OCI-LY7 (cell line): ENCODE measurements at regions not wholly inside any gene's neighbourhood (a gene's known extent, or its start where the extent isn't known, plus 50 kb on each side); places are given as distances from the start of the nearest gene placed in this dataset.
"Not testable (repeated sequence)": the region's sequence is repeated elsewhere in the genome, so short reads cannot be mapped to it uniquely, and the experiment has no call there.

Source experiments
- BruUV-seq: library from RNA; stranded (reverse); fragments of 400-500 nt; replicated peaks from 2 replicates; lab custom pipeline; 2021; lab: Mats Ljungman, UMichigan
- CTCF ChIA-PET: fragments of 300-600 bp; sonication (Branson Sonifier 250); formaldehyde crosslinking; loops from one replicate; lab custom pipeline; 2022; ENCODE audit warnings: antibody characterized with exemption; ENCODE audit not compliant: unreplicated experiment; lab: Charles Lee
- POLR2A ChIA-PET: fragments of 300-600 bp; sonication (Branson Sonifier 250); formaldehyde crosslinking; loops from one replicate; lab custom pipeline; 2022; ENCODE audit warnings: antibody characterized with exemption; lab: Charles Lee
- DNase-seq: peaks from one replicate; pipeline ENCODE4 v3.0.0-alpha.2; 2015; ENCODE audit warnings: low spot score
- H2AFZ ChIP-seq: fragments of 200-600 bp; sonication (generic), shearing (Covaris generic); 2 replicates; pipeline ENCODE4 v1.6.1; 2014; ENCODE audit warnings: mild to moderate bottlenecking, antibody characterized with exemption, low read length, moderate library complexity
- H3K27ac ChIP-seq: fragments of 200-600 bp; sonication (generic); 2 replicates; pipeline ENCODE4 v1.5.1; 2014; ENCODE audit warnings: mixed run types, low read depth, mild to moderate bottlenecking, moderate library complexity, low read length, inconsistent platforms; ENCODE audit not compliant: poor library complexity, severe bottlenecking
- H3K36me3 ChIP-seq: fragments of 200-600 bp; sonication (generic); 2 replicates; pipeline ENCODE4 v1.6.1; 2014; ENCODE audit warnings: mild to moderate bottlenecking, antibody characterized with exemption, low read length, moderate library complexity, mixed read lengths; ENCODE audit not compliant: insufficient read depth
- H3K4me1 ChIP-seq: fragments of 200-600 bp; sonication (generic); 2 replicates; pipeline ENCODE4 v1.5.1; 2014; ENCODE audit warnings: mild to moderate bottlenecking, low read length; ENCODE audit not compliant: insufficient read depth, poor library complexity, severe bottlenecking
- H3K4me2 ChIP-seq: fragments of 200-600 bp; sonication (generic); 2 replicates; pipeline ENCODE4 v1.6.1; 2014; ENCODE audit warnings: mild to moderate bottlenecking, low read length
- H3K4me3 ChIP-seq: fragments of 200-600 bp; sonication (generic); 2 replicates; pipeline ENCODE4 v1.5.1; 2014; ENCODE audit warnings: mild to moderate bottlenecking, low read depth, low read length; ENCODE audit not compliant: poor library complexity, severe bottlenecking
- H3K79me2 ChIP-seq: fragments of 200-600 bp; sonication (generic); 2 replicates; pipeline ENCODE4 v1.6.1; 2016; ENCODE audit warnings: low read depth, mild to moderate bottlenecking, low read length, moderate library complexity, mixed read lengths; ENCODE audit not compliant: insufficient read depth
- H3K9me2 ChIP-seq: fragments of 200-600 bp; sonication (generic); 2 replicates; pipeline ENCODE4 v1.6.1; 2016; ENCODE audit warnings: mild to moderate bottlenecking, low read length, mixed read lengths; ENCODE audit not compliant: insufficient read depth
- H3K9me3 ChIP-seq: fragments of 200-600 bp; sonication (generic); 2 replicates; pipeline ENCODE4 v1.6.1; 2014; ENCODE audit warnings: mild to moderate bottlenecking, mixed run types, low read length, mixed read lengths
- H4K20me1 ChIP-seq: fragments of 200-600 bp; sonication (generic); 2 replicates; pipeline ENCODE4 v1.6.1; 2014; ENCODE audit warnings: mild to moderate bottlenecking, antibody characterized with exemption, low read length, moderate library complexity, mixed read lengths; ENCODE audit not compliant: insufficient read depth
- CTCF ChIP-seq: fragments of 200-600 bp; sonication (generic); conservative IDR thresholded peaks from 2 replicates; pipeline ENCODE4 v1.5.1; 2014; ENCODE audit warnings: mild to moderate bottlenecking, antibody characterized with exemption, low read length, moderate library complexity, mixed read lengths
- EZH2phosphoT487 ChIP-seq: fragments of 200-600 bp; sonication (generic); IDR thresholded peaks from 2 replicates; pipeline ENCODE4 v1.6.1; 2018; ENCODE audit warnings: low read depth, borderline replicate concordance, mild to moderate bottlenecking, mixed run types, antibody characterized with exemption, low read length, moderate library complexity, mixed read lengths
- intact Hi-C: fragments of 100-400 bp; cut with micrococcal nuclease; formaldehyde crosslinking; loops from one replicate; pipeline ENCODE4 v1.10.0; 2022; ENCODE audit not compliant: unreplicated experiment

- Histone ChIP-seq H3K36me3 (peaks cover 5% of the 10 kb centered on the region; the same call in 1 of the 2 replicates), H3K79me2 (no peaks in the 10 kb centered on the region), H3K9me3 (peaks cover 36% of the 10 kb centered on the region; the same call in 1 of the 2 replicates), H3K9me2 (no peaks in the 10 kb centered on the region), H3K4me3 (no peak overlapping the region), H3K4me2 (no peak overlapping the region), H2AFZ (no peak overlapping the region), H3K4me1 (no peaks in the 10 kb centered on the region), H4K20me1 (no peaks in the 10 kb centered on the region), H3K27ac (no peak overlapping the region)
- no peak for DNase-seq
- ChIA-PET CTCF (no interaction called here), POLR2A (no interaction called here)
- TF ChIP-seq CTCF (no peak), EZH2phosphoT487 (no peak)
- no TSS peak for BruUV-seq
- intact Hi-C loops, result no loop called here
Measured at GRCh38 chr2:40020997-40021396, 241.9 kb upstream of the THUMPD2 start.

GRCh38 chr2:40016151-40016885, 237.3 kb upstream of the THUMPD2 start:
- H3K4me1 ChIP-seq, result no peaks in the 10 kb centered on the region
- CTCF ChIA-PET, result no interaction called here

GRCh38 chr2:40013962-40014361, 234.9 kb upstream of the THUMPD2 start:
- POLR2A ChIA-PET, BruUV-seq, intact Hi-C loops: not testable (repeated sequence)

More at GRCh38 chr2:40016151-40016885, 237.3 kb upstream of the THUMPD2 start:
- DNase-seq, result no peak
- Histone ChIP-seq H3K27ac (no peak overlapping the region), H3K9me2 (no peaks in the 10 kb centered on the region), H3K79me2 (no peaks in the 10 kb centered on the region), H4K20me1 (no peaks in the 10 kb centered on the region), H3K4me2 (no peak overlapping the region), H3K36me3 (no peaks in the 10 kb centered on the region; the same call in 1 of the 2 replicates), H3K4me3 (no peak overlapping the region), H2AFZ (no peak overlapping the region), H3K9me3 (peaks cover 20% of the 10 kb centered on the region; the same call in 1 of the 2 replicates)
- intact Hi-C loops, result no loop called here
- TF ChIP-seq EZH2phosphoT487 (no peak), CTCF (no peak)
- POLR2A ChIA-PET, result interaction anchor here (0.5 to 1.7 kb wide), 4 partner anchors 15 to 568 kb away, joined by 3 to 5 read pairs (median 4); no protein-coding TSS in a partner anchor
- BruUV-seq, result no TSS peak

More at GRCh38 chr2:40013962-40014361, 234.9 kb upstream of the THUMPD2 start:
- H4K20me1 ChIP-seq, H3K4me1 ChIP-seq, H3K79me2 ChIP-seq, DNase-seq, H2AFZ ChIP-seq, H3K4me3 ChIP-seq, H3K36me3 ChIP-seq, H3K27ac ChIP-seq, H3K9me2 ChIP-seq, CTCF ChIA-PET, H3K4me2 ChIP-seq, H3K9me3 ChIP-seq: not testable (repeated sequence)
